NCI-H1694 treated with DMSO at 0.1 percent for 48 hours (cell line): ENCODE measurements at regions not wholly inside any gene's neighbourhood (a gene's known extent, or its start where the extent isn't known, plus 50 kb on each side); places are given as distances from the start of the nearest gene placed in this dataset.
"Not testable (repeated sequence)": the region's sequence is repeated elsewhere in the genome, so short reads cannot be mapped to it uniquely, and the experiment has no call there.

ENCODE experiments used
- DNase-seq: peaks from one replicate; lab custom pipeline; 2025; lab: John Stamatoyannopoulos, UW

GRCh38 chr18:8913606-8914403 is 188.7 kb upstream of the NDUFV2 start:
- not testable (repeated sequence) for DNase-seq

GRCh38 chr18:8914404-8915264 is 187.9 kb upstream of the NDUFV2 start:
- DNase-seq = not testable (repeated sequence)

GRCh38 chr18:8920856-8921787 is 181.4 kb upstream of the NDUFV2 start:
- DNase-seq = not testable (repeated sequence)

- no peak for DNase-seq
These were observed 176.0 kb upstream of the NDUFV2 start for GRCh38 chr18:8926464-8926863.

GRCh38 chr18:8928044-8928443 is 174.5 kb upstream of the NDUFV2 start:
- no peak for DNase-seq

GRCh38 chr18:8928847-8929780 is 173.4 kb upstream of the NDUFV2 start:
- no peak for DNase-seq

GRCh38 chr18:8930990-8931616 is 171.4 kb upstream of the NDUFV2 start:
- DNase-seq = no peak

GRCh38 chr18:8932866-8933265 is 169.6 kb upstream of the NDUFV2 start:
- no peak for DNase-seq

GRCh38 chr18:8933714-8934284 is 168.7 kb upstream of the NDUFV2 start:
- no peak for DNase-seq

- not testable (repeated sequence) for DNase-seq
These were observed 167.2 kb upstream of the NDUFV2 start for GRCh38 chr18:8935346-8935745.

- DNase-seq = no peak
These were observed 165.9 kb upstream of the NDUFV2 start for GRCh38 chr18:8936619-8937018.

- no peak for DNase-seq
These were observed 165.1 kb upstream of the NDUFV2 start for GRCh38 chr18:8937160-8938094.

GRCh38 chr18:8938817-8939216 is 163.7 kb upstream of the NDUFV2 start:
- DNase-seq = no peak

- DNase-seq = no peak
These were observed 160.2 kb upstream of the NDUFV2 start for GRCh38 chr18:8942021-8942908.

- DNase-seq = no peak
These were observed 159.5 kb upstream of the NDUFV2 start for GRCh38 chr18:8942909-8943545.

- no peak for DNase-seq
These were observed 158.3 kb upstream of the NDUFV2 start for GRCh38 chr18:8943900-8944870.
